Posterior cingulate gyrus (tissue), 11 donors: ENCODE measurements at regions not wholly inside any gene's neighbourhood (a gene's known extent, or its start where the extent isn't known, plus 50 kb on each side); places are given as distances from the start of the nearest gene placed in this dataset.
"Not testable (repeated sequence)": the region's sequence is repeated elsewhere in the genome, so short reads cannot be mapped to it uniquely, and the experiment has no call there.

Source experiments
- DNase-seq, 10 donors: peaks; one replicate each; pipeline versions ENCODE4 v3.0.0 to v3.0.0-alpha.2; 2020 to 2021; ENCODE audit warnings: mixed read lengths in 3 of 10
- intact Hi-C: fragments of 100-400 bp; cut with DNase I; formaldehyde crosslinking; loops from one replicate; pipeline ENCODE4 v1.15.1; 2023

- intact Hi-C loops: not testable (repeated sequence)
- peak in 2 of 10 donors; percentile 59 to 71 for DNase-seq
Measured at GRCh38 chr2:95762023-95763021, 170.5 kb downstream of the TRIM43 start.

GRCh38 chr2:95763074-95763473, 171.3 kb downstream of the TRIM43 start:
- DNase-seq: peak in 1 of 10 donors; percentile 35
- intact Hi-C loops: not testable (repeated sequence)

GRCh38 chr2:95764966-95765365, 173.2 kb downstream of the TRIM43 start:
- intact Hi-C loops: not testable (repeated sequence)
- DNase-seq: peak in 1 of 10 donors; percentile 33

- intact Hi-C loops: not testable (repeated sequence)
Measured at GRCh38 chr2:95765925-95766910, 174.4 kb downstream of the TRIM43 start.

GRCh38 chr2:95767531-95767930, 175.7 kb downstream of the TRIM43 start:
- intact Hi-C loops: not testable (repeated sequence)
- DNase-seq: peak in 1 of 10 donors; percentile 24

More at GRCh38 chr2:95765925-95766910, 174.4 kb downstream of the TRIM43 start:
- DNase-seq: not testable (repeated sequence)

- DNase-seq: not testable (repeated sequence)
Measured at GRCh38 chr2:95767950-95768349, 176.1 kb downstream of the TRIM43 start.

GRCh38 chr2:95769256-95769655, 177.5 kb downstream of the TRIM43 start:
- intact Hi-C loops: not testable (repeated sequence)
- peak in 2 of 10 donors; percentile 15 to 44 for DNase-seq

More at GRCh38 chr2:95767950-95768349, 176.1 kb downstream of the TRIM43 start:
- intact Hi-C loops: not testable (repeated sequence)

GRCh38 chr2:95770726-95771125, 178.9 kb downstream of the TRIM43 start:
- DNase-seq: peak in 1 of 10 donors; percentile 9

GRCh38 chr2:95774322-95775192, 182.8 kb downstream of the TRIM43 start:
- intact Hi-C loops: not testable (repeated sequence)

More at GRCh38 chr2:95770726-95771125, 178.9 kb downstream of the TRIM43 start:
- intact Hi-C loops: not testable (repeated sequence)

GRCh38 chr2:95775193-95775531, 183.4 kb downstream of the TRIM43 start:
- DNase-seq, intact Hi-C loops: not testable (repeated sequence)

More at GRCh38 chr2:95774322-95775192, 182.8 kb downstream of the TRIM43 start:
- peak in 4 of 10 donors; percentile 30 to 69 (median 37) for DNase-seq
